ENCODE measurements at regions not wholly inside any gene's neighbourhood (a gene's known extent, or its start where the extent isn't known, plus 50 kb on each side); places are given as distances from the start of the nearest gene placed in this dataset.

DNA sequence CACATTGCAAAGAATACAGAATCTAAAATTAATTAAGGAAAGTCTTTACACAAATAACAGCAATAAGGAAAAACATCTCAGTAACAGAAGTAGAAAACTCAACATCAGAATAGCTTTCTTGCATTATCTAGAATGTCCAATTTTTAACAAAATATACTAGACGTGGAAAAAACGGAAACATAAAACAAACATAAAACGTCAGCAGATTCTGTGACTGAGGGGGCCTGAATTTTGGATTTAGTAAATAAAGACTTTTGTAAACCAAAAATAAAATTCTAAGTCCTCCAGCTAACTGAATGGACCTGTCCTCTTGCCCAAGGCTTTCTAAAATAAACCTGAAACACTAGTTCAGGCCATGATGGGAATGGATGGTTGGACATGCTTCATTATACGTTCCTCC lies 773.5 kb upstream of the LRRTM1 start:
- TF ChIP-seq, protein P1, sequence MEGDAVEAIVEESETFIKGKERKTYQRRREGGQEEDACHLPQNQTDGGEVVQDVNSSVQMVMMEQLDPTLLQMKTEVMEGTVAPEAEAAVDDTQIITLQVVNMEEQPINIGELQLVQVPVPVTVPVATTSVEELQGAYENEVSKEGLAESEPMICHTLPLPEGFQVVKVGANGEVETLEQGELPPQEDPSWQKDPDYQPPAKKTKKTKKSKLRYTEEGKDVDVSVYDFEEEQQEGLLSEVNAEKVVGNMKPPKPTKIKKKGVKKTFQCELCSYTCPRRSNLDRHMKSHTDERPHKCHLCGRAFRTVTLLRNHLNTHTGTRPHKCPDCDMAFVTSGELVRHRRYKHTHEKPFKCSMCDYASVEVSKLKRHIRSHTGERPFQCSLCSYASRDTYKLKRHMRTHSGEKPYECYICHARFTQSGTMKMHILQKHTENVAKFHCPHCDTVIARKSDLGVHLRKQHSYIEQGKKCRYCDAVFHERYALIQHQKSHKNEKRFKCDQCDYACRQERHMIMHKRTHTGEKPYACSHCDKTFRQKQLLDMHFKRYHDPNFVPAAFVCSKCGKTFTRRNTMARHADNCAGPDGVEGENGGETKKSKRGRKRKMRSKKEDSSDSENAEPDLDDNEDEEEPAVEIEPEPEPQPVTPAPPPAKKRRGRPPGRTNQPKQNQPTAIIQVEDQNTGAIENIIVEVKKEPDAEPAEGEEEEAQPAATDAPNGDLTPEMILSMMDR (IDR thresholded peaks at IDR 0.05; ENCODE audit: control extremely low read depth, extremely low read depth, low read depth, missing control alignments) = no peak
- CTCF ChIA-PET = interaction anchor here (1.4 to 1.5 kb wide), 3 partner anchors 10 to 18 kb away, joined by 3 to 5 read pairs (median 4); no protein-coding TSS in a partner anchor
- no peak for DNase-seq (ENCODE audit: extremely low spot score)
- POLR2A ChIA-PET = no interaction called here

DNA sequence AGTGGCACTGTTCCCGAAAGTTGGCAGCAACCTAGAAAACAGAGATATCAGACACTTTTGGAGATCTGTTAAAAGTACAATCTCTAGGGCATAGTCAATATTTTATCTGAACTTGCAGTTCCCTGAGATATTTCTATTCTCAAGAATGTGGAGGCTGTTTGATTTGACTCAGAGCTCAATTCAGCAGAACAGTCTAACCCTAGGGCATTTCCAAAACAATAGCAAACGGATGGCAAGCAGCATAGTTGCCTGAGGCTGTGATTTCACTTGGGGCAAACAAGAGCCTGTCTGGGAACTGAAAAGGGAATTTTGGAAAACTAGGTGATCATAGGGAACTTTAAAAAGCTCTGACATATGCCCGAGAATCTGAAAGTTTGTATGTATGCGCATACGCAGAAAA lies 772.8 kb upstream of the LRRTM1 start:
- TF ChIP-seq, protein P1 (IDR thresholded peaks at IDR 0.05; ENCODE audit: control extremely low read depth, extremely low read depth, low read depth, missing control alignments) = no peak
- POLR2A ChIA-PET = no interaction called here
- no peak for DNase-seq (ENCODE audit: extremely low spot score)
- CTCF ChIA-PET = interaction anchor here (1.4 kb wide), 2 partner anchors 10 to 17 kb away, joined by 3 to 5 read pairs; no protein-coding TSS in a partner anchor

DNA sequence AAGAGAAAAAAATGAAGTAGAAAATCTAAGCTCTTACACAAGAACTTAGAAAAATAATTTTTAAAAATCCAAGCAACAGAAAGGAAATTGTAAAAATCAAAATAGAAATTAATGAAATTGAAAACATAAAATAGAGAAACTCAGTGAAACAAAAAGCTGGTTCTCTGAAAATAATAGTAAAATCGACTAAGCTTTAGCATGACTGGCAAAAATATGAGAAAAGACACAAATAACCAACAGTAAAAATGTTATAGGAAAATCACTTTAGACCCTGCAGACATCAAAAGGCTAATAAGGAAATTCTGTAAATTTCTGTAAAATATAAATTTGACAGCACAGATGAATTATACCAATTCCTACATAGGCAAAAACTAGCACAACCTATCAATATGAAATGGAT lies 768.9 kb upstream of the LRRTM1 start:
- TF ChIP-seq, protein P1 (IDR thresholded peaks at IDR 0.05; ENCODE audit: control extremely low read depth, extremely low read depth, low read depth, missing control alignments) = no peak
- POLR2A ChIA-PET = no interaction called here
- DNase-seq (ENCODE audit: extremely low spot score) = no peak
- CTCF ChIA-PET = interaction anchor here (1.3 kb wide), 1 partner anchor 20 kb away, joined by 4 read pairs; no protein-coding TSS in a partner anchor

DNA sequence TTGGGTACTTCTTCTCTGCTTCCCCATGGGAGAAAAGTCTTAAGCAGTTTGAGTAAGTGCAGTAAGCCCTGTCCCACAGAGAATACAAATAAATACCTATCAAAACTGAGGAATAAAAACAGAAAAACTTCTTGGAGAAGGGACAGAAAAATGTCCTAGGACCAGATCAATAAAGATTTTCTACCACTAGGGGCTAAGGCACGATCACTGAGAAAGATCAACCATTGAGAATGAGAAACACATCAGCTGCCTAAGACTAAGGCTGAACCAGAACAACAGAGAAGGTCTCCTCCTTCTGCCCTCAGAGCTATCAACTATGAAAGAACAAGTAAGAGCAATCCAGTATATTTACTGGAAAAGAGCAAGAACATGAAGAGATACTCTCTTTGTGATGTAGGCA lies 763.6 kb upstream of the LRRTM1 start:
- POLR2A ChIA-PET = no interaction called here
- TF ChIP-seq, protein P1 (IDR thresholded peaks at IDR 0.05; ENCODE audit: control extremely low read depth, extremely low read depth, low read depth, missing control alignments) = no peak
- CTCF ChIA-PET = no interaction called here
- no peak for DNase-seq (ENCODE audit: extremely low spot score)

DNA sequence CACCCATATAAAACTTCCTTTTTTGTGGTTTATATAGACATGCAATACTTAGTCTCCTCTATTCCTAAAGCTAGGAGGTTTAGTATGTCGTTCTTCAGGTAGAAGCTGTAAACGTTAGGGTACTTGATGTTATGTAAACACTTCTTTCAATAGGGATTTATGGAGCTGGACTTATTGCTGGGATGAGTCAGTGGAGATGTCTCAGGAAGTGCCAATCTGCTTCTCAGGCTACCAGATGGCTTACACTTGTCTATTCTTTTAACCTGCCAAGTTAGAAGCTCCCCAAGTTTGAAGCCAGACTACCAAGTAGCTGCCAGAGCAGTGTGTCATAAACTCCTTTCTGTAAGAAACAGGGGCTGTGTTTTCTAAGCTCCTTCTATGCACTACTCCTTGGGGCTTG lies 756.5 kb upstream of the LRRTM1 start:
- no peak for DNase-seq (ENCODE audit: extremely low spot score)
- TF ChIP-seq, protein P1 (IDR thresholded peaks at IDR 0.05; ENCODE audit: control extremely low read depth, extremely low read depth, low read depth, missing control alignments) = no peak
- POLR2A ChIA-PET = no interaction called here
- CTCF ChIA-PET = interaction anchor here (1.1 to 1.4 kb wide), 2 partner anchors 17 to 20 kb away, joined by 4 to 5 read pairs; no protein-coding TSS in a partner anchor

DNA sequence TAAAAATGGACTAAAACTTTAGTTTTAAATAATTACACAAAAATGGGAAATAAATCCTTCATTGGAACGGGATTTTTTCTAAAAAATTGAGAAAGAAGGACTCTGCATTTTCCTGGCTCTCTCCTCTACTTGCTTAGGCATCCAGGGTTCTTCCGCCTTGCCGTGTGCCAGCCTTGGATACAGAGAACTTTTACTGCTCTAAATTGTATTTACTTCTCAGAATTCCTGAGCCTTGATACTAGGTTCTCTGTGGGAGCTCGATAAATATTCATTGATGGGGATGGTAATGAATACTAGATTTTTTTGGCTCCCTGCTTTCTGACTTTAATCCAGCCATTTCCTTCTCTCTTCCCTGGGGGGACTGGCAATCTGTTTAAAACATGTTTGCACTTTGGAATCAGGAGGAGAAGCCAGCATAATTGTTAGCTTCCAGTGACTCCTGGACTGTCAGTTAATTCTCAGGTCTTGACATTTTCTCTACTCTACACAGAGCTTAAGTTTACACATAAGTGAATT lies 746.1 kb upstream of the LRRTM1 start:
- TF ChIP-seq, protein P1 (IDR thresholded peaks at IDR 0.05; ENCODE audit: control extremely low read depth, extremely low read depth, low read depth, missing control alignments) = no peak
- ChIA-PET CTCF (no interaction called here), POLR2A (no interaction called here)
- DNase-seq (ENCODE audit: extremely low spot score) = no peak
